Mesodermal cell (in vitro differentiated cells): ENCODE measurements at regions not wholly inside any gene's neighbourhood (a gene's known extent, or its start where the extent isn't known, plus 50 kb on each side); places are given as distances from the start of the nearest gene placed in this dataset.
"Not testable (repeated sequence)": the region's sequence is repeated elsewhere in the genome, so short reads cannot be mapped to it uniquely, and the experiment has no call there.

ENCODE experiments used
- H3K27ac ChIP-seq: 2 replicates; pipeline ENCODE4 v1.7.0; 2013; ENCODE audit warnings: mild to moderate bottlenecking, low read depth, low read length, moderate library complexity; ENCODE audit not compliant: severe bottlenecking
- H3K36me3 ChIP-seq: 2 replicates; pipeline ENCODE4 v1.7.1; 2013; ENCODE audit warnings: mild to moderate bottlenecking, low read length, moderate library complexity; ENCODE audit not compliant: control insufficient read depth, insufficient read depth
- H3K4me1 ChIP-seq: one replicate; pipeline ENCODE4 v1.7.1; 2013; ENCODE audit warnings: mild to moderate bottlenecking, low read length; ENCODE audit not compliant: insufficient read depth, control insufficient read depth, poor library complexity, severe bottlenecking
- H3K4me3 ChIP-seq: 2 replicates; pipeline ENCODE4 v1.7.0; 2013; ENCODE audit warnings: low read length, control low read depth, mild to moderate bottlenecking; ENCODE audit not compliant: insufficient read depth, poor library complexity, severe bottlenecking; ENCODE audit errors: extremely low read depth
- H3K9me3 ChIP-seq: 2 replicates; pipeline ENCODE4 v1.7.1; 2013; ENCODE audit warnings: mild to moderate bottlenecking, low read length, moderate library complexity; ENCODE audit not compliant: control insufficient read depth
- WGBS, 2 experiments: methylation state at CpG; one replicate each; pipeline ENCODE4 v1.1.5; 2013; ENCODE audit warnings: missing lambda C conversion rate in 2 of 2; ENCODE audit not compliant: insufficient coverage in 2 of 2; 5-methylcytosine and 5-hydroxymethylcytosine counted together

GRCh38 chr9:18052060-18052459 lies 421.9 kb upstream of the ADAMTSL1 start:
- Histone ChIP-seq H3K4me3 (no peak overlapping the region), H3K36me3 (no peaks in the 10 kb centered on the region), H3K9me3 (no peaks in the 10 kb centered on the region), H3K27ac (no peak overlapping the region), H3K4me1 (no peaks in the 10 kb centered on the region)

DNA sequence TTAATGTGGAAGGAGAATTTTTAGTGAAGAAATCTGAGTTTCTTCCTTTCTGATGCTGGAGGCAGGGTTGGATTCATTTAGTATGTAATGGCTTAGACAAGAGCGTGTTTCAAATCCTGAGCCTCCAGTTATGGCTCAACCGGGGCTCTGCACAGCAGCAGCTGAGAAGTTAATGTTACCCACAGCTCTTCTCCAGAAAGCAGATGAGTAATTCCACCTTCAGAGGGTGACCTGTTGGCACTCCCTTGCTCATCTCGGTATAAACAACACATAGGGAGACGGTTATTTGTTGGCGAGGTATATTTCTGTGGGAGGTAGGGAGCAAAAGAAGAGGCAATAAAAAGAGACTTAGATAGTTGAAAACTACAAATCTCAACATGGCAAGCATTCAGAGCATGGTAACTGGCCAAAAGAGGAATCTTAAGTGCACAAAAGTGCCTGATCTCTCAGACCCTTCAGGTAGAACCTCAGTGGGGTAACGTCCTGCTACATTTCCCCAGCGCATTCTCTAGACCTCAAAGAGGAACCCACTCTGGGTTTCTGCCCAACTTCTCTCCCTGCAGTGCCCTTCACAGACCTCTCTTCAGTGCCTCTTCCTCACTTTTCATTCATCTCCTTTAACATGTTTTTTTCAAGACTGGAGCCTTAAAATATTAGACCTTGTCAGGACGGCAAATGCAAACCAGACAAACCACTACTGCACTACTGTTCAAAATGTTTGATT lies 417.5 kb upstream of the ADAMTSL1 start:
- no peaks in the 10 kb centered on the region for H3K9me3 ChIP-seq
- no peaks in the 10 kb centered on the region for H3K36me3 ChIP-seq
- no peak overlapping the region for H3K4me3 ChIP-seq
- WGBS, 2 experiments, result 90 to 92% methylated on average over 3 to 5 of the region's 8 CpGs
- no peaks in the 10 kb centered on the region for H3K4me1 ChIP-seq
- no peak overlapping the region for H3K27ac ChIP-seq

- no peaks in the 10 kb centered on the region for H3K9me3 ChIP-seq
- no peak overlapping the region for H3K4me3 ChIP-seq
- H3K36me3 ChIP-seq, result no peaks in the 10 kb centered on the region
- no peaks in the 10 kb centered on the region for H3K4me1 ChIP-seq
- H3K27ac ChIP-seq, result no peak overlapping the region
- 75 to 80% methylated on average over 2 to 3 of the region's 4 CpGs for whole genome bisulfite sequencing, 2 experiments
Observed at GRCh38 chr9:18056993-18057369, 417.0 kb upstream of the ADAMTSL1 start.

- Histone ChIP-seq H3K9me3 (no peaks in the 10 kb centered on the region), H3K27ac (no peak overlapping the region), H3K4me3 (no peak overlapping the region), H3K4me1 (no peaks in the 10 kb centered on the region), H3K36me3 (no peaks in the 10 kb centered on the region)
- 89 to 100% methylated on average over 2 to 3 of the region's 3 CpGs for WGBS, 2 experiments
Observed at GRCh38 chr9:18058564-18059442, 415.1 kb upstream of the ADAMTSL1 start.

GRCh38 chr9:18059447-18059846 lies 414.5 kb upstream of the ADAMTSL1 start:
- Histone ChIP-seq H3K4me1 (no peaks in the 10 kb centered on the region), H3K36me3 (no peaks in the 10 kb centered on the region), H3K27ac (no peak overlapping the region), H3K4me3 (no peak overlapping the region), H3K9me3 (no peaks in the 10 kb centered on the region)
- WGBS, 2 experiments, result no CpG with 5 or more reads among the region's 1 CpG

GRCh38 chr9:18060269-18060934 lies 413.6 kb upstream of the ADAMTSL1 start:
- Histone ChIP-seq H3K4me1 (no peaks in the 10 kb centered on the region), H3K9me3 (no peaks in the 10 kb centered on the region), H3K27ac (no peak overlapping the region), H3K4me3 (no peak overlapping the region), H3K36me3 (no peaks in the 10 kb centered on the region)
- 40% methylated on average over 1 of the region's 3 CpGs; no CpG with 5 or more reads in 1 of the 2 experiments for WGBS, 2 experiments

DNA sequence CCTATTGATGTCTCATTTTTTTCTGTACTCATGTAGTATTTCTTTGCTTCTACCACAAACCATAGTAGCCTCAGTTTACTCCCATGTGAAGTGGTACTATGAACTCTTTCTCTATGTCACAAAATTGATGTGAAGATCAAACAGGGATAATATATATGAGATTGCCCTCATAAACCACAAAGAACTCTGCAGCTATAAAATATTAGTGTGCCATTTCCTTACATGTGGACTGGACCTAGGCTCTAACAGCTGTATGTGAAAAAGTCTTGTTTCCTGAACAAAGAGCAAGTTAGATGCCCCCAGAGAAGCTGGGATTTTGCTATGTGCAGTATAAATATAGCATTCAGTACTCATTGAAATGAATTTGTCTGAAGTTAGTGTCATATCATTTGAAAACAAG lies 412.6 kb upstream of the ADAMTSL1 start:
- Histone ChIP-seq H3K4me3 (no peak overlapping the region), H3K4me1 (no peaks in the 10 kb centered on the region), H3K27ac (no peak overlapping the region), H3K36me3 (no peaks in the 10 kb centered on the region), H3K9me3 (no peaks in the 10 kb centered on the region)

- Histone ChIP-seq H3K27ac (no peak overlapping the region), H3K36me3 (no peaks in the 10 kb centered on the region), H3K4me3 (no peak overlapping the region), H3K9me3 (no peaks in the 10 kb centered on the region), H3K4me1 (no peaks in the 10 kb centered on the region)
- WGBS, 2 experiments, result no CpG with 5 or more reads among the region's 2 CpGs
Observed at GRCh38 chr9:18061856-18062255, 412.1 kb upstream of the ADAMTSL1 start.

DNA sequence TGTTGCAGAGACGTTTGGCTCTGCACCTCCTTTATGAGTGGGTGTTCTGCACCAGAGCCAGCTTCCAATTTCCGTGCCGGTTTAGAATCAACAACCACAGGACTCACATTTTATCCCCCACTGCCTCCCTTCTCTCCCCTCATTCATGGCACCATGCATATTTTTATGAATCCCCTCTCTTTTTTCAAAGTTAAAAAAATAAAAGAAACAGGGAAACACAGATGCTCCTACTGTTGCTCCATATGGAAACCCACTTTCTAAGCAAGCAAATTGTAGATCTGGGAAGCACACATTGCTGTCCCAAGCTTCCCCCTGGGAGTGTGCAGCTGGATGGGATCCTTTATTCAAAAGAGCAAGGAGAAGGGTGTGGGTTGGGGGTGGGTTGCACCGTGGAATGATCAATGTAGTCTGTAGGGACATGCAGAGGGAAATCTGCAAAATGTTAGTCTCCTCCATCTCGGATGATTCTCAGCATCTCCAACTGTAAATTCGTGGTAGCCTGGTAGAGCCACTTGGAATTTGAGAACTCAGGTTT lies 410.0 kb upstream of the ADAMTSL1 start:
- Histone ChIP-seq H3K27ac (no peak overlapping the region), H3K36me3 (no peaks in the 10 kb centered on the region), H3K9me3 (no peaks in the 10 kb centered on the region), H3K4me1 (no peaks in the 10 kb centered on the region), H3K4me3 (no peak overlapping the region)
- 88 to 90% methylated on average over 5 to 6 of the region's 6 CpGs for WGBS, 2 experiments

GRCh38 chr9:18066608-18067007 lies 407.3 kb upstream of the ADAMTSL1 start:
- H3K27ac ChIP-seq, H3K4me1 ChIP-seq, H3K4me3 ChIP-seq, H3K9me3 ChIP-seq, H3K36me3 ChIP-seq: not testable (repeated sequence)
- no CpG with 5 or more reads among the region's 2 CpGs for WGBS, 2 experiments
